GM12878 (cell line): ENCODE measurements at regions not wholly inside any gene's neighbourhood (a gene's known extent, or its start where the extent isn't known, plus 50 kb on each side); places are given as distances from the start of the nearest gene placed in this dataset.

ENCODE experiments used
- ATAC-seq: fragments of 200-7000 bp; cut with Tn5 transposase; 3 replicates; pipeline ENCODE4 v1.9.1; 2020; ENCODE audit warnings: mild to moderate bottlenecking, moderate library complexity
- BruUV-seq: library from RNA; stranded (reverse); fragments of 400-500 nt; replicated peaks from 2 replicates; lab custom pipeline; 2021; lab: Mats Ljungman, UMichigan
- CTCF ChIA-PET: fragments of 300-600 bp; sonication (Branson Sonifier 250); formaldehyde crosslinking; extraction: SDS; loops from one replicate; lab custom pipeline; 2021; ENCODE audit warnings: inconsistent platforms; lab: Yijun Ruan, JAX
- POLR2A ChIA-PET: fragments of 350-600 bp; formaldehyde crosslinking; extraction: SDS; loops from one replicate; lab custom pipeline; 2021; ENCODE audit warnings: inconsistent platforms; lab: Charles Lee
- RAD21 ChIA-PET: fragments of 300-600 bp; sonication (Branson Sonifier 250); formaldehyde crosslinking; loops from one replicate; lab custom pipeline; 2023; ENCODE audit warnings: antibody characterized with exemption; ENCODE audit not compliant: unreplicated experiment; lab: Charles Lee
- SMC1A ChIA-PET: fragments of 300-600 bp; sonication (Branson Sonifier 250); formaldehyde crosslinking; loops from one replicate; lab custom pipeline; 2023; ENCODE audit not compliant: unreplicated experiment, uncharacterized antibody; lab: Charles Lee
- DNase-seq: peaks from one replicate; pipeline ENCODE4 v3.0.0-alpha.2; 2011; ENCODE audit warnings: low read depth, low spot score
- FAIRE-seq: peaks from 3 replicates; lab custom pipeline; 2011; peaks lifted over from hg19 to GRCh38; lab: Jason Lieb, UNC
- H2AFZ ChIP-seq: 2 replicates; pipeline ENCODE4 v1.6.0; 2011; ENCODE audit warnings: low read depth, low read length, control low read depth; ENCODE audit not compliant: control insufficient read depth
- H3K27ac ChIP-seq: 2 replicates; pipeline ENCODE4 v1.5.1; 2011; ENCODE audit warnings: control low read depth; ENCODE audit not compliant: control insufficient read depth, insufficient read depth
- H3K27me3 ChIP-seq, 2 experiments: replicated peaks in 1 of 2; 2 replicates each; pipeline versions ENCODE4 v1.6.0 to v1.6.1; 2011; ENCODE audit warnings: low read length in 1 of 2; ENCODE audit not compliant: control insufficient read depth in 2 of 2, insufficient read depth in 2 of 2
- H3K36me3 ChIP-seq, 2 experiments: 2 replicates each; pipeline ENCODE4 v1.5.1; 2011; ENCODE audit warnings: low read length in 1 of 2; ENCODE audit not compliant: control insufficient read depth in 2 of 2, insufficient read depth in 2 of 2
- H3K4me1 ChIP-seq: 2 replicates; pipeline ENCODE4 v1.6.1; 2011; ENCODE audit warnings: mild to moderate bottlenecking, low read length, moderate library complexity, mixed read lengths; ENCODE audit not compliant: control insufficient read depth, insufficient read depth
- H3K4me2 ChIP-seq: 2 replicates; pipeline ENCODE4 v1.6.0; 2011; ENCODE audit warnings: control low read depth; ENCODE audit not compliant: control insufficient read depth, insufficient read depth
- H3K4me3 ChIP-seq: fragments of 200-600 bp; sonication (generic); 2 replicates; pipeline ENCODE4 v1.5.1; 2016
- H3K79me2 ChIP-seq: 2 replicates; pipeline ENCODE4 v1.6.0; 2011; ENCODE audit warnings: low read length; ENCODE audit not compliant: control insufficient read depth, insufficient read depth
- H3K9ac ChIP-seq: 2 replicates; pipeline ENCODE4 v1.8.0; 2011; ENCODE audit warnings: low read length, control low read depth, mixed read lengths; ENCODE audit not compliant: control insufficient read depth, insufficient read depth
- H3K9me3 ChIP-seq: replicated peaks from 3 replicates; pipeline ENCODE4 v1.5.1; 2011; ENCODE audit warnings: mild to moderate bottlenecking, low read length; ENCODE audit not compliant: control insufficient read depth, insufficient read depth
- H4K20me1 ChIP-seq: 2 replicates; pipeline ENCODE4 v1.6.0; 2011; ENCODE audit not compliant: control insufficient read depth, insufficient read depth
- NFXL1 ChIP-seq: fragments of 450-650 bp; IDR thresholded peaks from 2 replicates; pipeline ENCODE4 v1.6.1; 2017; ENCODE audit warnings: antibody characterized with exemption, mild to moderate bottlenecking, borderline replicate concordance
- RELA ChIP-seq: fragments of 450-650 bp; IDR thresholded peaks from 2 replicates; pipeline ENCODE4 v1.8.0; 2014; ENCODE audit warnings: borderline replicate concordance; ENCODE audit not compliant: partially characterized antibody
- TAF1 ChIP-seq: IDR thresholded peaks from 2 replicates; pipeline ENCODE4 v1.6.1; 2011; ENCODE audit warnings: mild to moderate bottlenecking, low read depth, low read length, borderline replicate concordance
- TBL1XR1 ChIP-seq: IDR thresholded peaks from 2 replicates; pipeline ENCODE4 v1.6.1; 2012; ENCODE audit warnings: low read depth, low read length, improper control_type of control experiment
- TCF3 ChIP-seq: IDR thresholded peaks from 2 replicates; pipeline ENCODE4 v1.6.1; 2012; ENCODE audit warnings: low read depth, mild to moderate bottlenecking, low read length, borderline replicate concordance; ENCODE audit not compliant: insufficient read depth
- ZBTB11 ChIP-seq: fragments of 450-650 bp; formaldehyde crosslinking; IDR thresholded peaks from 2 replicates; pipeline ENCODE4 v1.5.0; 2022; ENCODE audit warnings: mild to moderate bottlenecking, missing genetic modification characterization
- ZNF384 ChIP-seq: IDR thresholded peaks from 2 replicates; pipeline ENCODE4 v1.6.1; 2012; ENCODE audit warnings: low read depth, mild to moderate bottlenecking, low read length, improper control_type of control experiment, borderline replicate concordance
- WGBS: methylation state at CpG from one replicate; pipeline ENCODE4 v1.1.6; 2016; ENCODE audit warnings: low lambda C conversion rate; ENCODE audit not compliant: insufficient replicate concordance, insufficient coverage; ENCODE audit errors: missing lambda C conversion rate; 5-methylcytosine and 5-hydroxymethylcytosine counted together
- in situ Hi-C: fragments of 300-500 bp; cut with MboI; formaldehyde crosslinking; loops from 9 replicates; pipeline ENCODE4 v1.14.3; 2018; ENCODE audit warnings: mixed read lengths
- intact Hi-C: fragments of 100-400 bp; cut with micrococcal nuclease; formaldehyde crosslinking; loops from one replicate; pipeline ENCODE4 v1.14.2; 2022; ENCODE audit not compliant: unreplicated experiment
- TF ChIP-seq, protein P1 (sequence below): fragments of 450-650 bp; conservative IDR thresholded peaks from 2 replicates; pipeline ENCODE4 v1.6.1; 2017; ENCODE audit warnings: mild to moderate bottlenecking, moderate library complexity
- TF ChIP-seq, protein P2 (sequence below): fragments of 450-650 bp; IDR thresholded peaks from 2 replicates; pipeline ENCODE4 v1.6.1; 2014; ENCODE audit warnings: mild to moderate bottlenecking
- TF ChIP-seq, protein P3 (sequence below): fragments of 450-650 bp; IDR thresholded peaks from 2 replicates; pipeline ENCODE4 v1.6.1; 2016; ENCODE audit warnings: mild to moderate bottlenecking
- TF ChIP-seq, protein P4 (sequence below): IDR thresholded peaks from 2 replicates; pipeline ENCODE4 v1.6.1; 2012; ENCODE audit warnings: improper control_type of control experiment, low read depth, low read length; ENCODE audit not compliant: insufficient replicate concordance

GRCh38 chr9:75653750-75654149 lies 236.7 kb upstream of the PCSK5 start:
- H3K36me3 ChIP-seq, result no peaks in the 10 kb centered on the region
- no peaks in the 10 kb centered on the region for H3K9me3 ChIP-seq
- H3K9ac ChIP-seq, result no peak overlapping the region
- ChIA-PET POLR2A (no interaction called here), SMC1A (interaction anchor here (1.2 kb wide), 1 partner anchor 12 kb away, joined by 3 read pairs; no protein-coding TSS in a partner anchor), RAD21 (no interaction called here), CTCF (interaction anchor here (0.6 kb wide), 1 partner anchor 1959 kb away, joined by 3 read pairs; no protein-coding TSS in a partner anchor)
- H2AFZ ChIP-seq, result no peak overlapping the region
- H3K4me3 ChIP-seq, result no peak overlapping the region
- intact Hi-C loops (no loop called here), in situ Hi-C loops (no loop called here)
- DNase-seq (no peak), ATAC-seq (no peak), FAIRE-seq (no peak)
- H3K27ac ChIP-seq, result no peak overlapping the region
- H3K4me1 ChIP-seq, result no peaks in the 10 kb centered on the region
- no peaks in the 10 kb centered on the region for H4K20me1 ChIP-seq
- no TSS peak for BruUV-seq
- no peak overlapping the region for H3K4me2 ChIP-seq
- no peaks in the 10 kb centered on the region for H3K79me2 ChIP-seq
- WGBS, result 0% methylated on average over 2 of the region's 2 CpGs
- H3K27me3 ChIP-seq, result no peaks in the 10 kb centered on the region
- TF ChIP-seq ZBTB11 (CRISPR knock-in tag), result no peak
- TF ChIP-seq RELA, result no peak
- TF ChIP-seq TCF3, result no peak
- TF ChIP-seq, protein P1, sequence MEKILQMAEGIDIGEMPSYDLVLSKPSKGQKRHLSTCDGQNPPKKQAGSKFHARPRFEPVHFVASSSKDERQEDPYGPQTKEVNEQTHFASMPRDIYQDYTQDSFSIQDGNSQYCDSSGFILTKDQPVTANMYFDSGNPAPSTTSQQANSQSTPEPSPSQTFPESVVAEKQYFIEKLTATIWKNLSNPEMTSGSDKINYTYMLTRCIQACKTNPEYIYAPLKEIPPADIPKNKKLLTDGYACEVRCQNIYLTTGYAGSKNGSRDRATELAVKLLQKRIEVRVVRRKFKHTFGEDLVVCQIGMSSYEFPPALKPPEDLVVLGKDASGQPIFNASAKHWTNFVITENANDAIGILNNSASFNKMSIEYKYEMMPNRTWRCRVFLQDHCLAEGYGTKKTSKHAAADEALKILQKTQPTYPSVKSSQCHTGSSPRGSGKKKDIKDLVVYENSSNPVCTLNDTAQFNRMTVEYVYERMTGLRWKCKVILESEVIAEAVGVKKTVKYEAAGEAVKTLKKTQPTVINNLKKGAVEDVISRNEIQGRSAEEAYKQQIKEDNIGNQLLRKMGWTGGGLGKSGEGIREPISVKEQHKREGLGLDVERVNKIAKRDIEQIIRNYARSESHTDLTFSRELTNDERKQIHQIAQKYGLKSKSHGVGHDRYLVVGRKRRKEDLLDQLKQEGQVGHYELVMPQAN, result no peak
- TF ChIP-seq, protein P2, sequence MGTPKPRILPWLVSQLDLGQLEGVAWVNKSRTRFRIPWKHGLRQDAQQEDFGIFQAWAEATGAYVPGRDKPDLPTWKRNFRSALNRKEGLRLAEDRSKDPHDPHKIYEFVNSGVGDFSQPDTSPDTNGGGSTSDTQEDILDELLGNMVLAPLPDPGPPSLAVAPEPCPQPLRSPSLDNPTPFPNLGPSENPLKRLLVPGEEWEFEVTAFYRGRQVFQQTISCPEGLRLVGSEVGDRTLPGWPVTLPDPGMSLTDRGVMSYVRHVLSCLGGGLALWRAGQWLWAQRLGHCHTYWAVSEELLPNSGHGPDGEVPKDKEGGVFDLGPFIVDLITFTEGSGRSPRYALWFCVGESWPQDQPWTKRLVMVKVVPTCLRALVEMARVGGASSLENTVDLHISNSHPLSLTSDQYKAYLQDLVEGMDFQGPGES, result no peak
- TF ChIP-seq TBL1XR1, result no peak
- TF ChIP-seq, protein P3, sequence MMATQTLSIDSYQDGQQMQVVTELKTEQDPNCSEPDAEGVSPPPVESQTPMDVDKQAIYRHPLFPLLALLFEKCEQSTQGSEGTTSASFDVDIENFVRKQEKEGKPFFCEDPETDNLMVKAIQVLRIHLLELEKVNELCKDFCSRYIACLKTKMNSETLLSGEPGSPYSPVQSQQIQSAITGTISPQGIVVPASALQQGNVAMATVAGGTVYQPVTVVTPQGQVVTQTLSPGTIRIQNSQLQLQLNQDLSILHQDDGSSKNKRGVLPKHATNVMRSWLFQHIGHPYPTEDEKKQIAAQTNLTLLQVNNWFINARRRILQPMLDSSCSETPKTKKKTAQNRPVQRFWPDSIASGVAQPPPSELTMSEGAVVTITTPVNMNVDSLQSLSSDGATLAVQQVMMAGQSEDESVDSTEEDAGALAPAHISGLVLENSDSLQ, result no peak
- TF ChIP-seq, protein P4, sequence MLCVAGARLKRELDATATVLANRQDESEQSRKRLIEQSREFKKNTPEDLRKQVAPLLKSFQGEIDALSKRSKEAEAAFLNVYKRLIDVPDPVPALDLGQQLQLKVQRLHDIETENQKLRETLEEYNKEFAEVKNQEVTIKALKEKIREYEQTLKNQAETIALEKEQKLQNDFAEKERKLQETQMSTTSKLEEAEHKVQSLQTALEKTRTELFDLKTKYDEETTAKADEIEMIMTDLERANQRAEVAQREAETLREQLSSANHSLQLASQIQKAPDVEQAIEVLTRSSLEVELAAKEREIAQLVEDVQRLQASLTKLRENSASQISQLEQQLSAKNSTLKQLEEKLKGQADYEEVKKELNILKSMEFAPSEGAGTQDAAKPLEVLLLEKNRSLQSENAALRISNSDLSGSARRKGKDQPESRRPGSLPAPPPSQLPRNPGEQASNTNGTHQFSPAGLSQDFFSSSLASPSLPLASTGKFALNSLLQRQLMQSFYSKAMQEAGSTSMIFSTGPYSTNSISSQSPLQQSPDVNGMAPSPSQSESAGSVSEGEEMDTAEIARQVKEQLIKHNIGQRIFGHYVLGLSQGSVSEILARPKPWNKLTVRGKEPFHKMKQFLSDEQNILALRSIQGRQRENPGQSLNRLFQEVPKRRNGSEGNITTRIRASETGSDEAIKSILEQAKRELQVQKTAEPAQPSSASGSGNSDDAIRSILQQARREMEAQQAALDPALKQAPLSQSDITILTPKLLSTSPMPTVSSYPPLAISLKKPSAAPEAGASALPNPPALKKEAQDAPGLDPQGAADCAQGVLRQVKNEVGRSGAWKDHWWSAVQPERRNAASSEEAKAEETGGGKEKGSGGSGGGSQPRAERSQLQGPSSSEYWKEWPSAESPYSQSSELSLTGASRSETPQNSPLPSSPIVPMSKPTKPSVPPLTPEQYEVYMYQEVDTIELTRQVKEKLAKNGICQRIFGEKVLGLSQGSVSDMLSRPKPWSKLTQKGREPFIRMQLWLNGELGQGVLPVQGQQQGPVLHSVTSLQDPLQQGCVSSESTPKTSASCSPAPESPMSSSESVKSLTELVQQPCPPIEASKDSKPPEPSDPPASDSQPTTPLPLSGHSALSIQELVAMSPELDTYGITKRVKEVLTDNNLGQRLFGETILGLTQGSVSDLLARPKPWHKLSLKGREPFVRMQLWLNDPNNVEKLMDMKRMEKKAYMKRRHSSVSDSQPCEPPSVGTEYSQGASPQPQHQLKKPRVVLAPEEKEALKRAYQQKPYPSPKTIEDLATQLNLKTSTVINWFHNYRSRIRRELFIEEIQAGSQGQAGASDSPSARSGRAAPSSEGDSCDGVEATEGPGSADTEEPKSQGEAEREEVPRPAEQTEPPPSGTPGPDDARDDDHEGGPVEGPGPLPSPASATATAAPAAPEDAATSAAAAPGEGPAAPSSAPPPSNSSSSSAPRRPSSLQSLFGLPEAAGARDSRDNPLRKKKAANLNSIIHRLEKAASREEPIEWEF, result no peak
- no peak for TF ChIP-seq TAF1
- TF ChIP-seq NFXL1, result no peak
- TF ChIP-seq ZNF384, result no peak
